ENCODE measurements at regions not wholly inside any gene's neighbourhood (a gene's known extent, or its start where the extent isn't known, plus 50 kb on each side); places are given as distances from the start of the nearest gene placed in this dataset.
A peak's percentile ranks its signal among the peaks of the same experiment; 100 is the strongest.

GRCh38 chr3:99373846-99374210 lies 264.6 kb upstream of the COL8A1 start:
- 86% methylated on average over 2 of the region's 2 CpGs for WGBS (ENCODE audit: low lambda C conversion rate, missing lambda C conversion rate)
- Histone ChIP-seq H3K27ac (no peak overlapping the region), H3K4me1 (ENCODE audit: insufficient read depth) (no peaks in the 10 kb centered on the region), H3K9me3 (ENCODE audit: low read depth) (no peaks in the 10 kb centered on the region), H2AFZ (no peak overlapping the region), H3K4me2 (no peak overlapping the region), H3K4me3 (no peak overlapping the region), H3K36me3 (replicated peaks; ENCODE audit: insufficient read depth, low read depth) (no peaks in the 10 kb centered on the region), H3K27me3 (no peaks in the 10 kb centered on the region), H3K9me2 (replicated peaks; ENCODE audit: insufficient read depth) (no peaks in the 10 kb centered on the region), H4K20me1 (ENCODE audit: insufficient read depth, poor library complexity, severe bottlenecking) (no peaks in the 10 kb centered on the region), H3K79me2 (no peaks in the 10 kb centered on the region)
- DNase-seq (ENCODE audit: low spot score): no peak
- TF ChIP-seq EZH2phosphoT487 (IDR thresholded peaks at IDR 0.05; ENCODE audit: low read depth, severe bottlenecking, unreplicated experiment) (no peak), CTCF (IDR thresholded peaks at IDR 0.05; ENCODE audit: poor library complexity) (no peak), EZH2 (IDR thresholded peaks at IDR 0.05; ENCODE audit: borderline replicate concordance) (no peak)

GRCh38 chr3:99373088-99373845 lies 265.1 kb upstream of the COL8A1 start:
- Histone ChIP-seq H2AFZ (no peak overlapping the region), H3K27me3 (no peaks in the 10 kb centered on the region), H3K4me1 (ENCODE audit: insufficient read depth) (no peaks in the 10 kb centered on the region), H3K4me3 (no peak overlapping the region), H3K36me3 (replicated peaks; ENCODE audit: insufficient read depth, low read depth) (no peaks in the 10 kb centered on the region), H3K9me3 (ENCODE audit: low read depth) (no peaks in the 10 kb centered on the region), H3K9me2 (replicated peaks; ENCODE audit: insufficient read depth) (no peaks in the 10 kb centered on the region), H3K27ac (no peak overlapping the region), H3K4me2 (no peak overlapping the region), H3K79me2 (no peaks in the 10 kb centered on the region), H4K20me1 (ENCODE audit: insufficient read depth, poor library complexity, severe bottlenecking) (no peaks in the 10 kb centered on the region)
- TF ChIP-seq EZH2phosphoT487 (IDR thresholded peaks at IDR 0.05; ENCODE audit: low read depth, severe bottlenecking, unreplicated experiment) (no peak), CTCF (IDR thresholded peaks at IDR 0.05; ENCODE audit: poor library complexity) (no peak), EZH2 (IDR thresholded peaks at IDR 0.05; ENCODE audit: borderline replicate concordance) (no peak)
- 69% methylated on average over 4 of the region's 4 CpGs for WGBS (ENCODE audit: low lambda C conversion rate, missing lambda C conversion rate)
- DNase-seq (ENCODE audit: low spot score): no peak

- H3K4me2 ChIP-seq: no peak overlapping the region
- H3K27me3 ChIP-seq: no peaks in the 10 kb centered on the region
- H3K9me2 ChIP-seq (replicated peaks; ENCODE audit: insufficient read depth): no peaks in the 10 kb centered on the region
- H4K20me1 ChIP-seq (ENCODE audit: insufficient read depth, poor library complexity, severe bottlenecking): no peaks in the 10 kb centered on the region
- H3K36me3 ChIP-seq (replicated peaks; ENCODE audit: insufficient read depth, low read depth): no peaks in the 10 kb centered on the region
- WGBS (ENCODE audit: low lambda C conversion rate, missing lambda C conversion rate): 84% methylated on average over 5 of the region's 5 CpGs
- DNase-seq (ENCODE audit: low spot score): no peak
- no peak overlapping the region for H2AFZ ChIP-seq
- no peaks in the 10 kb centered on the region for H3K9me3 ChIP-seq (ENCODE audit: low read depth)
- no peak overlapping the region for H3K27ac ChIP-seq
- H3K4me1 ChIP-seq (ENCODE audit: insufficient read depth): no peaks in the 10 kb centered on the region
- H3K79me2 ChIP-seq: no peaks in the 10 kb centered on the region
- TF ChIP-seq CTCF (IDR thresholded peaks at IDR 0.05; ENCODE audit: poor library complexity): peak; percentile 11
- TF ChIP-seq EZH2phosphoT487 (IDR thresholded peaks at IDR 0.05; ENCODE audit: low read depth, severe bottlenecking, unreplicated experiment): no peak
- no peak overlapping the region for H3K4me3 ChIP-seq
These were observed 271.5 kb upstream of the COL8A1 start for GRCh38 chr3:99366663-99367429.
